Right kidney (tissue), 1 donor: ENCODE measurements at regions not wholly inside any gene's neighbourhood (a gene's known extent, or its start where the extent isn't known, plus 50 kb on each side); places are given as distances from the start of the nearest gene placed in this dataset.
A peak's percentile ranks its signal among the peaks of the same experiment; 100 is the strongest.
"Not testable (repeated sequence)": the region's sequence is repeated elsewhere in the genome, so short reads cannot be mapped to it uniquely, and the experiment has no call there.

ENCODE experiments used
- DNase-seq: peaks from one replicate; pipeline ENCODE4 v3.0.0-alpha.2; 2016

DNA sequence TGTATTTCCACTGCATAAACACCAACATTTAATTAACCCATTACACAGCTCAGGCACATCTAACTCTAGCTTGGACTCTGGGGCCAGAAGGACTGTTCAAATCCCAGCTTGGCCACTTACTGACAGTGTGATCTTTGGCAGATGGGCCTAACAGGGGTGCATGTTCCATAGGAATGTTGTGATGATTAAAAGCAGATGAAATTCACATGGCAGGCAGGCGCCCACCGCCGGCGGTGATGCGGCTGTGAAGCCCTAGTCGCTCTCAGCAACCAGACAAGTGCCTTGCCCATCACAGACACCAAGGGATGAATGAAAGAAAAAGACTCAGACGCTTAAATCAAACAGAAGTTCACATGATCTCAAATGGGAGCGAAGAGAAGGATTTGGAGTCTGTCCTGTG, 84.6 kb upstream of the WSB1 start:
- no peak for DNase-seq

DNA sequence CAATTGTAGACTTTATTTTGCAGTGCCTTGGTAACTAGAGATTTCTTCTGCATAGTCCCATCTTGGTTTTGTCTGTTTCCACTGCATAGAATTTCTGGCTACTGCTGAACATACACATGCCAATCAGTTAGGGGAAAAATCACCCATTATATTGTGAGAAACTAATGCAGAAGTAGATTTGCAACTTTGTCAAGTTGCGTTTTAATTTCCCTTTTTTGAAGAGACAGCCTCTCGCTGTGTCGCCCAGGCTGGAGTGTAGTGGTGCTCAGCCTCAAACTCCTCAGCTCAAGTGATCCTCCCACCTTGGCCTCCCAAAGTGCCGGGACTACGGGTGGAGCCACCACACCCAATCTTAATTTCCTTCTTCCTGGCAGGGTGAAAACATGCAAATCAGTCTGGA, 83.1 kb upstream of the WSB1 start:
- not testable (repeated sequence) for DNase-seq

DNA sequence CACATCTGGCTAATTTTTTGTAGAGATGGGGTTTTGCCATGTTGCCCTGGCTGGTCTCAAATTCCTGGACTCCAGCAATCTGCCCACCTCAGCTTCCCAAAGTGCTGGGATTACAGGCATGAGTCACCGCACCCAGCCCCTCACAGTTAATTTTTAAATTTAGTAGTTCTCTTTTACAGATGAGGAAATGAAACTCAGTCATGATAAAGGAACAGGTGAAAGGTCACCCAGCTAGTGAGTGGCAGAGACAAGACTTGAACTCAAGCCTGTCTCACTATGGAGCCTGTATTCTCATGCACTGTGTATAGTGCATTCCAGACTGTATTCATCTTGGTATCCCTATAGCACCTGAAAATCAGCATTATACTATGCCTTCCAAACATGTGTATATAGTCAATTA, 77.1 kb upstream of the WSB1 start:
- DNase-seq = no peak

DNA sequence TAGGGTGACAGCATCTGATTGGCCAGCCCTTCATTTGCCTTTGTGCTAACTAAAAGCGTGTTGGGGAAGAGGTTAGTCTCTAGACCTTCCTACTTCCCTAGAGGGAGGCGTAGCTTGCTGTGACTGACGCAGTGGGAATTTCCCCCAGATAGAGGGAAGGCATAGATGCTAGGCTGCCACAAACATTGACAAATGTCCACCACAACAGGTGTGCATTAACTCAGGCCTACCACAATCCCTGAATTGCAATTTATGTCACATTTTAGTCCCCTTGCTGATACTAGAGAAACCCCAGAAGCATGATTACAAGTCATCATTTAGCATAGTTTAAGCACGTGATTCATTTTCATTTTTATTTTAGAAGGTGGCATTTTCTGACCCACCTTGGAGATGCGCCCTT, 76.3 kb upstream of the WSB1 start:
- no peak for DNase-seq

DNA sequence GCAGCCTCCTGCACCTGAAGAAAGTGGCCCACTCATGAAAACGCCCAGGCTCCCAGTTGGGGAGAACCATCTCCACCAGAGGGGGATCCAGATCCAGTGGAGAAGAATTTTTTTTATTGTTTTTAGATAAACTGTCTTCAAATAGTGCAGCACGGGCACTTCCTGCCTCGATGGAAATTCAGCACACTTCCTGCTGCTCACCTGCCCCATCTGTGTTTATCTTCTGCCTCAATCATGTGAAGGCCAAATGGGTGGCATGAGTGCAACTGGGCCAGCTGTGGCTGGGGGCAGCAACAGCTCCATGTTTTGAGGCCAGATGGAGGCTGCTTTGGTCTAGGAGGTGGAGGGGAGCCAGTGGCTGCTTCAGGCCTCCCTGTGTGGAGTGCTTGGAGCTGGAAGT, 75.9 kb upstream of the WSB1 start:
- no peak for DNase-seq

DNA sequence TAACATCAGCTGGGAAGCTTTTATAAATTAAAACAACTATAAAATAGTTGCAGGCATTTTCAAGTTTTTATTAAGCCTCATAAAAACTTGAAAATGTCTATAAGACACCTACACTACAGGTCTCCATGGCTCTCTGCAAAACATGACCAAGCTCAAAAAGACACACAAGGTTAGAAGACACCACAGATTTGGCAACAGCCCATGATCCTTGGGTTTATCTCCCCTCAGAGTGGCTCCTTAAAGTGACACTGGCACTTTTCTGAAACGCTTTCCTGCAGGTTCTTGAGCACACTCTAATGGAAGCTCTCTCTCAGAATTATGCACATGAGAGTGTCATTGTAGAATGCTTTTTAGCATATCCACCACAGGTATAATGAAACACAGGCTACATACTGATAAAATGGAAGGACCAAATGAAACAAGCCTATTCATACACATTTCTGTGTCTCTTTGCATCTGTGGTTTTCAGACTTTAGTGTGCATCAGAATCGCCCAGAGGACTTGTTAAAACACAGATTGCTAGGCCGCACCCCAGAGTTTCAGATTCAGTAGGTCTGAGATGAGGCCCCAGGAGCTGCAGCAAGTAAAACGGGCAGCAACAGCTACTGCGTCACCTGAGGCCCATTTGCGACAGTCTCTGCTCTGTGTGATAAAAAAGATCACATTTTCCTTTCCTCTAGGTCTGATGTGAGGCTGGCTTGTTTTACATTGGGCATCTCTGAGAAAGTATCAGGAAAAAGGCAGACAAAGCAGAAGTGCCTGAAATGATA, 75.0 kb upstream of the WSB1 start:
- DNase-seq = no peak

DNA sequence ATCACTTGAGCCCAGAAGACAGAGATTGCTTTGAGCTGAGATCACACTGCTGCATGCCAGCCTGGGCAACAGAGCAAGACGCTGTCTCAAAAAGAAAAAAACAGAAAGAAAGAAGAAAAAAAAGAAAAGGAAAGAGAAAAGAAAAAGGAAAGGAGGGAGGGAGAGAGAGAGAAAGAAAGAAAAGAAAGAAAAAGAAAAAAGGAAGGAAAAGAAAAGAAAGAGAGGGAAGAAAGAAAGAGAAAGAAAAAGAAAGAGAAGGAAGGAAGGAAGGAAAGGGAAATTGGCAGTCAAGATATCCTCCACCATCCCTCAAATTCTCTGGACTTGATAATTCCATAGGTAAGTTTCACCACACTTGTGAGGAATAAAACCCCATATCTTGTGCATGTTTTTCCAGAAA, 71.4 kb upstream of the WSB1 start:
- no peak for DNase-seq

DNA sequence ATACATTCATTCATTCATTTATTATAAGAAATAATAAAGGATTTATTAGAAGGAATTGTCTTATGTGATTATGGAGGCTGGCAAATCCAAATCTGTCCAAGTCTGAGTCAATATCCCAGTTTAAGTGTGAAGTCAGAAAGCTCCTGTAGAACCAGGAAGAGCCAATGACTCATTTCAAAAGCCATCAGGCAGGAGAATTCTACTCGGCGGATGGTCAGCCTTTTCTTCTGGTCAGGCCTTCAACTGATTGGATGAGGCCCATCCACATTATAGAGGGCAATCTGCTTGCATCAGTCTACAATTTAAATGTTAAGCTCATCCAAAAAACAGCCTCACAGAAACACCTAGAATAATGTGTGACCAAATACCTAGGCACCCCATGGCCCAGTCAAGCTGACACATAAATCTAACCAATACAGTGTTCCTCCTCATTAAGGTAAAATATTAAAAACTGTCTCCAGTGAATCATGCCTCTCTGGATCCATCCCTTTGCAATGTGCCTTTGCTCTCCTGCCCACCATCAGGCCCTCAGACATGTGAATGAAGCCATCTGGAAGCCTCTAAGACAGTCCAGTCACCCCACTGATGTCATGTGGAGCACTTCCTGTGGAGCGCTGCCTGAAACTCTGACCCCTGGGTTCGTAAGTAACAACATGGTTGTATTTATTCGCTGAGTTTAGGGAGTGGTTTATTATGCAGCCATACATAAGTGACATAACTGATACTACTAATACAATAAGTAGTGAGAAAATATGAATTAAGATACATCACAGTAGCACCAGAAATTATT, 69.2 kb upstream of the WSB1 start:
- no peak for DNase-seq

DNA sequence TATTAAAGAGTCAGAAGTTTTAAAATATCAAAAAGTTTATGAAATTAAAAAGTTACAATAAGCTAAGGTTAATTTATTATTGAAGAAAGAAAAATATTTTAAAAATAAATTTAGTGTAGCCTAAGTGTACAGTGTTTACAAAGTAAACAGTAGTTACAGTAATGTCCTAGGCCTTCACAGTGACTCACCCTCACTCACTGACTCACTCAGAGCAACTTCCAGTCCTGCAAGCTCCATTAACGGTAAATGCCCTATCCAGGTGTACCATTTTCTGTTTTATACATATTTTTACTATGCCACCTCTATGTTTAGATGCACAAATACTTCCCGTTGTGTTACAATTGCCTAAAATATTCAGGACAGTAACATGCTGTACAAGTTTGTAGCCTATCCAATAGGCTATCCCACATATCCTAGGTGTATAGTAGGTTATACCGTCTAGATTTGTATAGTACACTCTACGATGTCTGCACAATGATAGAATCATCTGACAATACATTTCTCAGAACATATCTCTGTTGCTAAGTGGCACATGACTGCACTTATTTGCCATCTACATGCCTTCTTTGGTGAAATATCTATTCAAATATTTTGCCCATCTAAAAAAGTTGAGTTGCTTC, 67.2 kb upstream of the WSB1 start:
- no peak for DNase-seq

DNA sequence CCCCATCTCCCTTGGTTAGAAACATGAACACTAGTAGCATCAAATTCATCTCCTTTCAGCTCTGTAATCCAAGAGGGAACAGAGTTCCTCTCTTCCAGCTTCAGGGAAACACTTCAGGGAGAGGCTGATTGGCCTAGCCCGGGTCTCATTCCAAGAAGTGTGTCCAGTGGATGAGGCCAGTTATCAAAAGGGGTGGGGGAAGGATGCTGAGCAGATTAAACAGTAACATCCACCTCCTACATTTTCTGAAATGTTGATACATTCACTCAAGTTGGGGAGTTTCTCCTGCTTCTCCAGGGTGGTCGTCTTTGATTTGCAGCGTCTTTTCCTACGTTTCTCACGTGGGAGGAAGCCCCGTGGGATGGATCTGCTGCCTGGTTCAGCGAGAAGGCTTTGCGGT, 62.9 kb upstream of the WSB1 start:
- no peak for DNase-seq

DNA sequence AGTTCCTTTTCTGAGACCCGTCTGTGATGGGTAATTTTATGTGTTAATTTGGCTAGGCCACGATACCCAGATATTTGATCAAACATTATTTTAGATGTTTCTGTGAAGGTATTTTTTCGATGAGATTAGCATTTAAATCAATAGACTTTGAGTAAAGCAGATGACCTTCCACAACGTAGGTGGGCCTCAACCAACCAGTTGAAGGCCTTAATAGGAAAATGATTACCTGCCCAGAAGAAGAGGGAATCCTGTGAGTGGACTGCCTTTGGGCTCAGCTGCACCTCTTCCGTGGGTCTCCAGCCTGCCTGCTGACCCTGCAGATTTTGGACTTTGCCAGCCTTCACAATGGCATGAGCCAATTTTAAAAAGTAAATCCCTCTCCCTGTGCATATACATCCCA, 61.6 kb upstream of the WSB1 start:
- DNase-seq = no peak

DNA sequence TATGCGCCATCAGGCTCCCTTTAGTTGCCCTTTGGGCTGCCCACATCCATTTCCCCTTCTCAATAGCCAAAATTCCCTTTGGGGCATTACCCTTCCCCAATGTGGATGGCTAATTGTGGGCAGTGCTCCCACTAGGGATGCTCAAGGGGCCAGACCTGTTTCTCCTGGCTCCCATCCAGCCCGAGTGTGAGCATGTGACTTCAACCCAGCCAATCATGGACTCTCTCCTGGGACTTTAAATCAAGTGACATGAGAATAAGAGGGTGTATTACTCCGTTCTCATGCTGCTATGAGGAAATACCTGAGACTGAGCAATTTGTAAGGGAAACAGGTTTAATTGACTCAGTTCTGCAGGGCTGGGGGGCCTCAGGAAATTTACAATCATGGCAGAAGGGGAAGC, 60.9 kb upstream of the WSB1 start:
- no peak for DNase-seq

DNA sequence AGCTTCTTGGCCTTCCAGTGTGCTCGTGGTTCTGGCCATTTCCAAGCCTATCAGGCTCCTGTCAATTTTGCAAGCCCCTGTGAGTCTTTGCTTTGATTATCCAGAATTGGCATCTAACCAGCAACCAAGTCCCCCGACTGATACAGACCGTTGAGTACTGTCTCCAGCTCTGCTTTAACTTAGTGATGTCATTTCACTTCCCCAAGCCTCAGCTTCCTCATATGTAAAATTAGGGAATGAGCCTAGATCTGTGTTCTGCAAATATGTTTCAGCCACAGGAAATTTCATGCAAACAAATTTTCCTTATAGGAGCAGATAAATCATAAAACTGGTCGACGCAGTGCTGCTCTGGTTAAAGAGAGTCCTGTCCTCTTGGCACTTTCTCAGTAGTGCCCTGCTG, 60.1 kb upstream of the WSB1 start:
- DNase-seq = no peak

DNA sequence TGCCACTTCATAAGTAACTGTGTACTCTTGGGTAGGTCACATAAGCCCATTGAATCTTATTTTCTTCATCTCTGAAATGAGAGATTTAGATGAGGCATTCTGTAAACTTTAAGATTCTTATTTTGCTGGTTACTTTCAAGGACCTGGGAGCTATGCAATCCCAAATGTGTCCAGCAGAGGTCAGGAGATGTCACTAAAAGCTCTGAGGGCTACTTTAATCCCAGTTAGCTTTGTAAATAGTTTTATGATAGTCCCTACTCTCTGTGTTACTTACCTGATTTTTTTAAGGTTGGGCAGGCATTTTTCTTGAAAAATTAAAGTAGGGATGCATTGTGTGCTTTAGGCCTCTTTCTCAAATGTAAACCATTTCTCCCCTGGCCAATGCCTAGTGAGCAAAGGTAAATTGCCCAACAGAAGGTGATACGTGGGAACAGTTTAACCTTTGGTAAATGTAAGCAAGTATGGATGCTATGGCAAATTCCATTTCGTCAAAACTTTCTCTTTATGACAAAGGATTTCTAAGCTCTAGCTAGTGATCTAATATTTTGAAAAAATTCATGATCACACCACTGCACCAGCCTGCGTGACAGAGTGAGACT, 57.1 kb upstream of the WSB1 start:
- DNase-seq = peak; percentile 6

DNA sequence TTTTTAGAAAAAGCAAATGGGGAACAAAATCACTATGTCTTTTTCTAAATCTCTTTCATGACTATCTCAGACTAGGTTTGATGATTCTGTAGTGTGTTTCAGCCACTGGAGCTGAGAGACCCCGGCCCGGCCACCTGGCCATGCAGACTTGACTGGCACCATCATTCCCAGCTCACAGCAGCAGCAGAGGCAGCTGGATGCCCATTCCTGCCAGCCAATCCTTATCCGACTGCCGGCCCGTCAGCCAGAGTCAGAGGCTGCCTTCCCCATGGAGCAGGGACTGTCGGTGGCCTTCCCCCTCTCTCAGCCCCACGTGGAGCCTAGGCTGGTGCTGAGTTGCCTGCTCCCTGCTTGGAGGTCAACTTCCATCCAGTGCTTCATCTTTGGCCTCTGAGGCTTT, 56.0 kb upstream of the WSB1 start:
- DNase-seq = no peak

DNA sequence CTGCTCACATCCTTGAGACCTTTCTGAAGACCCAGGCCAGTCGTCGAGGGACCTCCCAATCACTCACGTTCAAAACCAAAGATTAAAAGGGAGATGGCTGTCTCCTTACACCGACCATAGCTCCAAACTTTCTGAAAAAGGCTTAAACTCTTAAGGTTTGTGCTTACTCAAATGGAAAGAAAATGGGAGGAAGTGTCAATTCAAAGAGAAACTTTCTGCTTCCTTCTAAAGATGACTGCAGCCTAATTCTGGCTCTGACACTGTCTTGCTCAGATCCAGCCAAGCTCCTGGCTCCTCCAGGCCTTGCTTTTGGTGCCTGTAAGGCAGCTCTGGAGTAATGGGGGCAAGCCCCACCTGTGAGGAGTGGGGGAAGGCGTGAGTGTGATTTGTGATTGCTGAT, 54.9 kb upstream of the WSB1 start:
- no peak for DNase-seq

DNA sequence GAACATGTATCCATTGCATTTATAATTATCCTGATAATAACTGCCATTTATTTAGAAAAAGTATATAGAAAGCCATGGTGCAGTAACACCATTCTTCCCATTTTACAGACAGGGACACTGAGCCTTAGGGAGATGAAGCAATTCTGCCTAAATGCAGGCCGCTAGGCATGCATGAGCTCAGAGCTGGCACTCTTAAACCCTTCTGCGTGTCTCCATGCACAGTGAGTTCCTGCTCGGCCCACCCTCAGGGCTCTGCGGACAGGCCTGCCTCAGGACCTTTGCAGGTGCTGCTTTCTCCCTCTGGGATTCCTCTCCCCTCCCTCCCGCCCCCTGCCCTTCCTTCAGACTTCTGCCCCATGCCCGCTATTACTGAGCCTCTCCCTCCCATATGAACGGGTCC, 54.3 kb upstream of the WSB1 start:
- no peak for DNase-seq

DNA sequence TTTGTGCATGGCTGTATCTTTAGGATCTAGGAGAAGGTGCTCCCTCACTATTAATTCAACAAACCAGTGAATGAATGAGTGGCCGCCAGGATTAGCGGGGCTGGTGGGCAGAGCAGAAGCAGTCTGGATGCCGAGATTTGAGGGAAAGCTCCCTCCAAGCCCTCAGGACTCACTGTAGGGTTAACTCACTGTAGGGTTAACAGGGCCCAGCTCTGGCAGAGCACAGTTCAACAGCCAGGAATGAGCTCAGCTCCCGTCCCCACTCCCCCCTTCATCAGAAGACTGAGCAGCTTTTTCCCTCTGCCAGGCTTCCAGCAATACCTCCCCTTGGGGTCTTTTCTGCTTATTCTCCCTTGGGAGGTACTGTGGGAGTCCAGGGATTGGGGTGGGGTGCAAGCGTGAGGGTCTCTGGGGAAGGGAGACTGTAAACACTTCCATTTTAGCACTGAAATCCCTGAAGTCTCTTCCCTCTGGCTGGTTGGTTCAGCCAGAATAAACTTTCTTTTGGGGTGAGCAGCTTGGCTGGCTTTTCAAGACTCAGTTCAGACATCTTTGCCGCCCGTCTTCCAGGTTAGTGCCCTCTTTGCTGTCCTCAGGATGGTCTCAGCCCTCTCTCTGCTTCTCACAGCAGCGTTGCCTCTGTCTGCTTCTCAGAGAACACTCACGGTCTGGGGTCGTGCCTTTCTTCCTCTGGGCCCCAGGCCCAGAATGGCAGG, 53.7 kb upstream of the WSB1 start:
- DNase-seq = no peak

DNA sequence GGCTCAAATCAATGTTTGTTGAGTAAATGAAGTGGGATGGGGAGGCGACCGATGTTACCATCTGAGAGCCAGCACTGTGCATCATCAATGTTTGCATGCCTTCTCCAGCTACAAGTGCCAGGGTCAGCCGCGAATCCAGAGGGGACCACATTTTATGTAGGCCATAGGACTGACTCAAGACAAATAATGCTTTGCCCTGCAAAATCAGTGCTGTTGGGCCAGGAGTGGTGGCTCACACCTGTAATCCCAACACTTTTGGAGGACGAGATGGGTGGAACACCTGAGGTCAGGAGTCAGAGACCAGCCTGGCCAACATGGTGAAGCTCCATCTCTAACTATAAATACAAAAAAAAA, 53.1 kb upstream of the WSB1 start:
- no peak for DNase-seq

DNA sequence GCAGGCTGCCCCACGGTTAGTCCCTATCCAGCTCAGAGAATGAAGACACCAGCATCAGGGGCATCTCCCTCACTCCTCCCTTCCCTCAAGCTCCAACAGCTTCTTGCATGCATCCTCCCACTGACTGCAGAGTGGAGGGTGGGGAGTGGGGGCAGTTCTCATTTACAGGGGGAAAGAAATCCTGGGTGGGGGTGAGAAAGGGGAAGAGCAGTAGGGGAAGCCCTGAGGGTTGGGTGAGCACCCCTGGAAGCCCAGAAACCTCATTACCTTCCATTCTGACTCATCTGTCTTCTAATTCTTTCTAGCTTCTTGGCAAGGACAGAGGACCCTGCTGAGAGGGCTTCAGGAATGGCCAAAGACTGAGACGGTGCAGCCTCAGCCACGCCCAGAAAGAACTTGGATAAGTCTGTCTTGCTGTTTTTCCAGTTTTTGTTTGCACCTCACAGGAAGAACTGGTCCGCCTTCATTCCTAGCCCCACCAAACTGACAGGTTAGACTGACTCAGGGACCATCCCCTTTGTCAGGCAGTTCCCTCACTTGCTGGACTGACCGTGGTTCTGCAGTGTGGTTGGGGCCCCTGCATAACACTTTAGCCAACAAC, 52.5 kb upstream of the WSB1 start:
- DNase-seq = no peak

DNA sequence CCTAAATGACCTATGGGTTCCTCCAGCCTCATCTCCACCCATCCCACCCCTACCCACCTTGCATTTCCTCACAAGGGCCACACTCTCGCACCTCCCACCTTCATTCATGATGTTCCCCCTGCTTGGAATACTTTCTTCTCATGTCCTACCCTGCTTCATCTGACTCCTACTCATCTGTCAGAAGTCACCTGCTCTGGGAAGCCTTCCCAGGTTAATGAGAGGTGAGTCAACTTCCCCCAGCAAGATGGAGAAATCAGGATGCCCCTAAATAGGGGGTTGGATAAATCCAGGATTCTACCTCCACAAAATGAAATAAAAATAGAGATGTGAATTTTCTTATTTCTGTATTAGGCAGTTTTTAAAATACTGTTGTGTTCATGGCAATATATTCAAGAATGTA, 51.0 kb upstream of the WSB1 start:
- no peak for DNase-seq

DNA sequence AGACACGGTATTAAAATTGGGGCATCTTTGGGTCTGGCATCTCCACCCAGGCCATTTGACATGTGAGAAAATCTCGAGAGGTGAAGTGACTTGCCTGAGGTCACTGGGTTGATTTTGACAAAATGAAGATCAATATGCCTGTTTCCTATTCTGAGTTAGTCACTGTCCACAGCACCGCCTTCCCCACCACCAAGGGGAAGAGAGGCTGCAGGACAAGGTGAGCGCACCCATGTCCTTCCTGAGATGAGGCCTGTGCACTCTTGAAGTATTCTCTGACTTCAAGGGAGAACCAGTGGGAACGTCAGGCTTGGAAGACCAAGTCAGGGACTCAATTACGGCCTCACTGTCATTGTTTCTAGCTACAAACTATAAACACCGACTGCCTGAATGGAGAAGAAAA, 49.9 kb upstream of the WSB1 start:
- DNase-seq = no peak
